ENCODE measurements at regions not wholly inside any gene's neighbourhood (a gene's known extent, or its start where the extent isn't known, plus 50 kb on each side); places are given as distances from the start of the nearest gene placed in this dataset.

GRCh38 chr5:90022002-90022710 lies 387.4 kb downstream of the CETN3 start:
- WGBS (ENCODE audit: insufficient coverage) = no CpG with 5 or more reads among the region's 1 CpG
- Histone ChIP-seq H3K4me1 (ENCODE audit: control insufficient read depth, insufficient read depth, low read length) (no peaks in the 10 kb centered on the region), H3K27ac (ENCODE audit: low read depth, low read length) (no peak overlapping the region), H3K27me3 (ENCODE audit: control insufficient read depth, insufficient read depth, low read length) (no peaks in the 10 kb centered on the region), H3K9me3 (ENCODE audit: control insufficient read depth, insufficient read depth, low read length) (no peaks in the 10 kb centered on the region), H3K4me3 (ENCODE audit: low read depth, low read length) (no peak overlapping the region), H3K36me3 (ENCODE audit: control insufficient read depth, insufficient read depth, low read length) (no peaks in the 10 kb centered on the region)
- no peak for DNase-seq (ENCODE audit: low read depth in 4 of 6, low spot score in 6 of 6)

GRCh38 chr5:90020575-90021538 lies 388.7 kb downstream of the CETN3 start:
- Histone ChIP-seq H3K27me3 (ENCODE audit: control insufficient read depth, insufficient read depth, low read length) (no peaks in the 10 kb centered on the region), H3K4me1 (ENCODE audit: control insufficient read depth, insufficient read depth, low read length) (no peaks in the 10 kb centered on the region), H3K4me3 (ENCODE audit: low read depth, low read length) (no peak overlapping the region), H3K36me3 (ENCODE audit: control insufficient read depth, insufficient read depth, low read length) (no peaks in the 10 kb centered on the region), H3K27ac (ENCODE audit: low read depth, low read length) (no peak overlapping the region), H3K9me3 (ENCODE audit: control insufficient read depth, insufficient read depth, low read length) (no peaks in the 10 kb centered on the region)
- WGBS (ENCODE audit: insufficient coverage) = 93% methylated on average over 2 of the region's 5 CpGs
- DNase-seq (ENCODE audit: low read depth in 4 of 6, low spot score in 6 of 6) = peak in 1 of 6 donors; percentile 23

- no CpG with 5 or more reads among the region's 3 CpGs for WGBS (ENCODE audit: insufficient coverage)
- Histone ChIP-seq H3K36me3 (ENCODE audit: control insufficient read depth, insufficient read depth, low read length) (no peaks in the 10 kb centered on the region), H3K4me1 (ENCODE audit: control insufficient read depth, insufficient read depth, low read length) (no peaks in the 10 kb centered on the region), H3K27ac (ENCODE audit: low read depth, low read length) (no peak overlapping the region), H3K4me3 (ENCODE audit: low read depth, low read length) (no peak overlapping the region), H3K9me3 (ENCODE audit: control insufficient read depth, insufficient read depth, low read length) (no peaks in the 10 kb centered on the region), H3K27me3 (ENCODE audit: control insufficient read depth, insufficient read depth, low read length) (no peaks in the 10 kb centered on the region)
- DNase-seq (ENCODE audit: low read depth in 4 of 6, low spot score in 6 of 6) = peak in 3 of 6 donors; percentile 28 to 83 (median 30)
Measured at GRCh38 chr5:90017239-90017638, 392.3 kb downstream of the CETN3 start.

GRCh38 chr5:90015584-90016018 lies 394.0 kb downstream of the CETN3 start:
- Histone ChIP-seq H3K36me3 (ENCODE audit: control insufficient read depth, insufficient read depth, low read length) (no peaks in the 10 kb centered on the region), H3K4me3 (ENCODE audit: low read depth, low read length) (no peak overlapping the region), H3K27me3 (ENCODE audit: control insufficient read depth, insufficient read depth, low read length) (no peaks in the 10 kb centered on the region), H3K9me3 (ENCODE audit: control insufficient read depth, insufficient read depth, low read length) (no peaks in the 10 kb centered on the region), H3K27ac (ENCODE audit: low read depth, low read length) (no peak overlapping the region), H3K4me1 (ENCODE audit: control insufficient read depth, insufficient read depth, low read length) (no peaks in the 10 kb centered on the region)
- no peak for DNase-seq (ENCODE audit: low read depth in 4 of 6, low spot score in 6 of 6)
- no CpG with 5 or more reads among the region's 3 CpGs for WGBS (ENCODE audit: insufficient coverage)

GRCh38 chr5:90014420-90014819 lies 395.1 kb downstream of the CETN3 start:
- H3K27me3 ChIP-seq (ENCODE audit: control insufficient read depth, insufficient read depth, low read length) = no peaks in the 10 kb centered on the region
- H3K4me3 ChIP-seq (ENCODE audit: low read depth, low read length) = no peak overlapping the region
- H3K9me3 ChIP-seq (ENCODE audit: control insufficient read depth, insufficient read depth, low read length) = no peaks in the 10 kb centered on the region
- no peaks in the 10 kb centered on the region for H3K36me3 ChIP-seq (ENCODE audit: control insufficient read depth, insufficient read depth, low read length)
- no peaks in the 10 kb centered on the region for H3K4me1 ChIP-seq (ENCODE audit: control insufficient read depth, insufficient read depth, low read length)
- no peak for DNase-seq (ENCODE audit: low read depth in 4 of 6, low spot score in 6 of 6)
- H3K27ac ChIP-seq (ENCODE audit: low read depth, low read length) = no peak overlapping the region

- no peak overlapping the region for H3K4me3 ChIP-seq (ENCODE audit: low read depth, low read length)
- no peaks in the 10 kb centered on the region for H3K4me1 ChIP-seq (ENCODE audit: control insufficient read depth, insufficient read depth, low read length)
- no peak for DNase-seq (ENCODE audit: low read depth in 4 of 6, low spot score in 6 of 6)
- H3K27me3 ChIP-seq (ENCODE audit: control insufficient read depth, insufficient read depth, low read length) = no peaks in the 10 kb centered on the region
- 100% methylated on average over 2 of the region's 2 CpGs for WGBS (ENCODE audit: insufficient coverage)
- H3K36me3 ChIP-seq (ENCODE audit: control insufficient read depth, insufficient read depth, low read length) = no peaks in the 10 kb centered on the region
- H3K27ac ChIP-seq (ENCODE audit: low read depth, low read length) = no peak overlapping the region
- no peaks in the 10 kb centered on the region for H3K9me3 ChIP-seq (ENCODE audit: control insufficient read depth, insufficient read depth, low read length)
Measured at GRCh38 chr5:90000351-90000750, 409.2 kb downstream of the CETN3 start.

GRCh38 chr5:89998519-89999305 lies 410.8 kb downstream of the CETN3 start:
- DNase-seq (ENCODE audit: low read depth in 4 of 6, low spot score in 6 of 6) = peak in 1 of 6 donors; percentile 20

GRCh38 chr5:89996890-89997289 lies 412.7 kb downstream of the CETN3 start:
- Histone ChIP-seq H3K4me1 (ENCODE audit: control insufficient read depth, insufficient read depth, low read length) (no peaks in the 10 kb centered on the region), H3K9me3 (ENCODE audit: control insufficient read depth, insufficient read depth, low read length) (no peaks in the 10 kb centered on the region), H3K36me3 (ENCODE audit: control insufficient read depth, insufficient read depth, low read length) (no peaks in the 10 kb centered on the region), H3K27me3 (ENCODE audit: control insufficient read depth, insufficient read depth, low read length) (no peaks in the 10 kb centered on the region), H3K4me3 (ENCODE audit: low read depth, low read length) (no peak overlapping the region), H3K27ac (ENCODE audit: low read depth, low read length) (no peak overlapping the region)
- peak in 1 of 6 donors; percentile 39 for DNase-seq (ENCODE audit: low read depth in 4 of 6, low spot score in 6 of 6)
- WGBS (ENCODE audit: insufficient coverage) = 78% methylated on average over 3 of the region's 5 CpGs

More at GRCh38 chr5:89998519-89999305, 410.8 kb downstream of the CETN3 start:
- no peaks in the 10 kb centered on the region for H3K9me3 ChIP-seq (ENCODE audit: control insufficient read depth, insufficient read depth, low read length)
- 43% methylated on average over 1 of the region's 3 CpGs for WGBS (ENCODE audit: insufficient coverage)
- no peak overlapping the region for H3K4me3 ChIP-seq (ENCODE audit: low read depth, low read length)
- H3K4me1 ChIP-seq (ENCODE audit: control insufficient read depth, insufficient read depth, low read length) = no peaks in the 10 kb centered on the region
- no peaks in the 10 kb centered on the region for H3K27me3 ChIP-seq (ENCODE audit: control insufficient read depth, insufficient read depth, low read length)
- H3K27ac ChIP-seq (ENCODE audit: low read depth, low read length) = no peak overlapping the region
- H3K36me3 ChIP-seq (ENCODE audit: control insufficient read depth, insufficient read depth, low read length) = no peaks in the 10 kb centered on the region

- WGBS (ENCODE audit: insufficient coverage) = 80% methylated on average over 1 of the region's 1 CpG
Measured at GRCh38 chr5:89996335-89996734, 413.2 kb downstream of the CETN3 start.

More at GRCh38 chr5:89996335-89996734, 413.2 kb downstream of the CETN3 start:
- Histone ChIP-seq H3K27me3 (ENCODE audit: control insufficient read depth, insufficient read depth, low read length) (no peaks in the 10 kb centered on the region), H3K36me3 (ENCODE audit: control insufficient read depth, insufficient read depth, low read length) (no peaks in the 10 kb centered on the region), H3K4me1 (ENCODE audit: control insufficient read depth, insufficient read depth, low read length) (no peaks in the 10 kb centered on the region), H3K4me3 (ENCODE audit: low read depth, low read length) (no peak overlapping the region), H3K9me3 (ENCODE audit: control insufficient read depth, insufficient read depth, low read length) (no peaks in the 10 kb centered on the region), H3K27ac (ENCODE audit: low read depth, low read length) (no peak overlapping the region)
- peak in 1 of 6 donors; percentile 57 for DNase-seq (ENCODE audit: low read depth in 4 of 6, low spot score in 6 of 6)
